Left forelimb (tissue), 1 donor: ENCODE measurements at regions not wholly inside any gene's neighbourhood (a gene's known extent, or its start where the extent isn't known, plus 50 kb on each side); places are given as distances from the start of the nearest gene placed in this dataset.

Experiments used
- DNase-seq: peaks from one replicate; pipeline ENCODE4 v3.0.0-alpha.2; 2018; ENCODE audit warnings: low spot score

GRCh38 chr13:67353941-67354340 lies 123.8 kb upstream of the PCDH9 start:
- DNase-seq: no peak

GRCh38 chr13:67353031-67353430 lies 122.9 kb upstream of the PCDH9 start:
- no peak for DNase-seq

- no peak for DNase-seq
These were observed 121.8 kb upstream of the PCDH9 start for GRCh38 chr13:67351909-67352308.

- DNase-seq: no peak
These were observed 121.0 kb upstream of the PCDH9 start for GRCh38 chr13:67351114-67351513.

- DNase-seq: no peak
These were observed 113.6 kb upstream of the PCDH9 start for GRCh38 chr13:67343777-67344176.

GRCh38 chr13:67341406-67341805 lies 111.3 kb upstream of the PCDH9 start:
- no peak for DNase-seq

- no peak for DNase-seq
These were observed 100.0 kb upstream of the PCDH9 start for GRCh38 chr13:67330149-67330548.

- no peak for DNase-seq
These were observed 98.8 kb upstream of the PCDH9 start for GRCh38 chr13:67328895-67329294.

- no peak for DNase-seq
These were observed 88.7 kb upstream of the PCDH9 start for GRCh38 chr13:67318860-67319259.

GRCh38 chr13:67318398-67318797 lies 88.3 kb upstream of the PCDH9 start:
- no peak for DNase-seq

- no peak for DNase-seq
These were observed 84.3 kb upstream of the PCDH9 start for GRCh38 chr13:67314405-67314804.

GRCh38 chr13:67308004-67308772 lies 78.1 kb upstream of the PCDH9 start:
- DNase-seq: no peak

GRCh38 chr13:67306742-67307141 lies 76.6 kb upstream of the PCDH9 start:
- DNase-seq: no peak

GRCh38 chr13:67303661-67304333 lies 73.7 kb upstream of the PCDH9 start:
- DNase-seq: no peak

- DNase-seq: no peak
These were observed 69.6 kb upstream of the PCDH9 start for GRCh38 chr13:67299751-67300150.

- no peak for DNase-seq
These were observed 69.0 kb upstream of the PCDH9 start for GRCh38 chr13:67299072-67299635.

GRCh38 chr13:67298297-67298696 lies 68.2 kb upstream of the PCDH9 start:
- DNase-seq: no peak

GRCh38 chr13:67296511-67296910 lies 66.4 kb upstream of the PCDH9 start:
- DNase-seq: no peak

GRCh38 chr13:67292886-67293285 lies 62.8 kb upstream of the PCDH9 start:
- no peak for DNase-seq

GRCh38 chr13:67285611-67286010 lies 55.5 kb upstream of the PCDH9 start:
- DNase-seq: no peak

- no peak for DNase-seq
These were observed 53.5 kb upstream of the PCDH9 start for GRCh38 chr13:67283637-67284036.

- DNase-seq: no peak
These were observed 51.3 kb upstream of the PCDH9 start for GRCh38 chr13:67281466-67281865.
